ENCODE measurements at regions not wholly inside any gene's neighbourhood (a gene's known extent, or its start where the extent isn't known, plus 50 kb on each side); places are given as distances from the start of the nearest gene placed in this dataset.
"Not testable (repeated sequence)": the region's sequence is repeated elsewhere in the genome, so short reads cannot be mapped to it uniquely, and the experiment has no call there.

DNA sequence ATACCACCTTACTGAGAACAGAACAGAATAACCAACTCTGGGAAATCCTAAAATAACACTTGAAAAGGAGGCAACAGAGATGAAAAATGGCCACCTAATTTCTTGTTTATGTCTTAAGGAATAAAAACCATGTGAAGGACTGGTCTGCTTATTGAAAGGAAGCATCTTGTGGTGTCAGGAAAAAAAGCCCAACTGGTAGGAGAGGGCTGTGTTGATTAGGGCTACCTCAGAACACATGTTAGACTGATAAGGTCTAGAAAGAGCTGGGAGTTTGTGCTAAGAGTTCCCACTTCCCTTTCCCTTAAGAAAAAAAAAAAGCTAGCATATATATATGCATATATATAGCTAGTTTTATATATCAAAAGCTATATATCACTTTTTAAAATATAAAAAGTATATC, 425.3 kb upstream of the BTBD3 start:
- no peak for DNase-seq (ENCODE audit: low read depth in 2 of 2)

DNA sequence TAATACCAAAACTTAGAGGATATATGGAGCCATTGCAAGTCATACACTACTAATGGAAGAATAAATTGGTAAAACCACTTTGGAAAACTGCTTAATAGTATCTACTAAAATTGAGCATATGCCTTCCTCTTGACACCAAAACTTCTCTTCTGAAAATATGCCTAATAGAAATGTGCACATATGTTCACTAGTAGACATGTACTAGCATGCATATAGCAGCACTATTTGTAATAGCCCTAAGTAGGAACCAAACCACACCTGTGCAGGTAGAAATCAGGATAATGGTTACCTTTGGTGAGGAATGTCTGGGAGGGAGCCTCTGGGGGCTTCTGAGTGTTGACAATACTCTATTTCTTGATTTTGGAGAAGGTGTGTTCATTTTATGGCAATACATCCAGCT, 424.8 kb upstream of the BTBD3 start:
- DNase-seq (ENCODE audit: low read depth in 2 of 2) = no peak

DNA sequence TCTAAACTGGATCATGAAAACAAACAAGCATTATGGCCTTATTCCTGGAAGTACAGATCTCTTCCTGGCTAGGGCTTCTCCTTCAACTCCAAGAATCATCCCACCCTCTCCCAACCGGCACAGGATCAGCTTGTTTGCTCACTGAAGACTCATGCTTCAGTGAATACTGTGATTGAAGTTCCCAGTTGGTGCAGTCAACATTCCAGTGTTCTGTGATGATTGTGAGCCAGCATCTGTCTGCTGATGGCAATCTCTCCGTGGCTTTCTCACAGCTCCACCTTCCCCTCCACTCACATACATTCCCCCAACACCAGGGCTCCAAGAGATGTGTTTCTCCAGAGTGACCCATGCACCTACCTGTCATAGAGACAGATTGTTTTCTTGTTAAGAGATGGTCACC, 421.3 kb upstream of the BTBD3 start:
- DNase-seq (ENCODE audit: low read depth in 2 of 2) = no peak

DNA sequence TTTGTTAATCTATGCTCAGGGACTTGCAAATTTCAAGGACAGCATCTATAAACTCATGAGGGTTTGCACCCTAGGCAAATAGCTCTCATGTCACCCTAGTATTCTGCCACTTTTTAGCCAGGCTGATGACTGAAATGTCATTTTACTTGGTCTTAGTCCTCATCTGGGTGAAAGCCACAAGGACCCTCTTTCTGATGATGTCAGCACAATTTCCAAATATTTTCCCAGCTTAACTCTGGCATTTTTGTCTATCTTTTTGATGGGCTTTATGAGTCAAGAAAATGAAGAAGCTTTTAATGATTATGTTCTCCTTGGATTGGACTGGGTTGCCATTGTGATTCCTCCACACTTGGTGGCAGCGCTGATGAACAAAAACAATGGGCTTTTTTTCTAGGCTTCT, 420.1 kb upstream of the BTBD3 start:
- DNase-seq (ENCODE audit: low read depth in 2 of 2) = no peak

DNA sequence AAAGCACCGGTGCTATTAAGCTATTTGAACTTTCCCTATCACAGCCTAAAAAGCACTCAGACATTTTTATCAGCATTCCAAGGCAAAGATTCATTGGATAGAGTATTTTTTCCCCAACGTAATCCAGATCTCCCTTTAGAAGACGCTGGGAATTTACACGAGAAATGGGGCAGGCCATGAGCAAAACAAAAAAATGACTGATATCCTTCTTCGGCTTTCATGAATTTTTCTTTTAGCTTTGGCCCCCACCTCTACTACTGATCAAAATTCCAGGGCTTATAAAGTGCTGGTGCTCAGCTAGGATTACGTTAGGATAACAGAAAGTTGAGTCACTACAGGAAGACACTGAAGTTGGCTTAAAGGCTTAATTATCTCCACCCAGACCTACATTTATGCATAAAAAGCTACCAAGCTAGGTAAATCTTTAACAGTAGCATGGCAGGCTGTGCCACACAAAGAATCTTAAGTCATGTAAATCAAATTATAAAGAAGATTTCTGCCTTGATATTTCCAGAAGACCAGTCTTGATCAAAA, 418.5 kb upstream of the BTBD3 start:
- DNase-seq (ENCODE audit: low read depth in 2 of 2) = no peak

DNA sequence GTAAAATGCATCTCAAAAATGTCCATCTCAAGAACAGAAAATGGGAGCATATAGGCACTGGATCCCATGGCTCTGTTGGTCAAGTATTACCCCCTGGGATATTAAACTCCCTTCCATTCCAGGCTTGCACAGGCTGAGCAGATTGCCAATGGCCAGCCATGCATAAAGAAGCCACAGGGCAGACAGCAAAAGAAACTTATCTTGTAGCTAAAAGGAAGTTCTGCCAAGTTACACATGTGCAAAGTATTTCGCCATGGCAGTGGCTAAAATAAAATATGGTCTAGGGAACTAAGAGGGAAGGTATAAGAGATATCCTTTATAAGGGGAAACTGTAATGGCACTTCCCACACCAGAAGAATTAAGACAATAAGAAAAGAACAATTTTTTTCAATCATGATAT, 415.6 kb upstream of the BTBD3 start:
- no peak for DNase-seq (ENCODE audit: low read depth in 2 of 2)

DNA sequence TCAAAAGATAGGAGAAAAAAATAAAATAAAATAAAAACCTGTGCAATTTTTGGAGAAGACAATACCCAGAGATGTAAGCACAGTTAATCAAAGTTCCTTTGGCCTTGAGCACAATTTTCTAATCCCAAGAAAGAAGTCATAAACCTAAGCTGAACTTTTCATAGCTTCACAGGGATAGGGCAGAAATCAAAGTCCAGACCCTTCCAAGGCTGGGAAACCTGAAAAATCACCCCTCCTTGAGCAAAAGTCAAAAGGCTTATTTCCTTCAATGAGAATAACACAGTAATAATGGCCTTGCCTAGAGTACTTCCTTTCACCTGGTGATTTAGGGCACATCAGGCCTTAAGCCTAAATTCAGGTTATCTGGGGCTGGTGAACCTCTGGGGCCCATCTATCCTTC, 415.0 kb upstream of the BTBD3 start:
- DNase-seq (ENCODE audit: low read depth in 2 of 2) = no peak

DNA sequence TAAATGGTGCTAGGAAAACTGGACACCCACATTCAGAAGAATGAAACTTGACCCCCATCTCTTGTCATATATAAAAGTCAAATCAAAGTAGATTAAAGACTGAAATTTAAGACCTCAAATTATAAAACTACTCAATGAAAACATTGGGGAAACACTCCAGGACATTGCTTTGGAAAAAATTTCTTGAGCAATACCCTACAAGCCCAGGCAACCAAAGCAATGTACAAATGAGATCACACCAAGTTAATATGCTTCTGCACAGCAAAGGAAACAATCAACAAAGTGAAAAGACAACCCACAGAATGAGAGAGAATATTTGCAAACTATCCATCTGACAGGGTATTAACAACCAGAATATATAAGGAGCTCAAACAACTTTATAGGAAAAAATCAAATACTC, 407.9 kb upstream of the BTBD3 start:
- no peak for DNase-seq (ENCODE audit: low read depth in 2 of 2)

DNA sequence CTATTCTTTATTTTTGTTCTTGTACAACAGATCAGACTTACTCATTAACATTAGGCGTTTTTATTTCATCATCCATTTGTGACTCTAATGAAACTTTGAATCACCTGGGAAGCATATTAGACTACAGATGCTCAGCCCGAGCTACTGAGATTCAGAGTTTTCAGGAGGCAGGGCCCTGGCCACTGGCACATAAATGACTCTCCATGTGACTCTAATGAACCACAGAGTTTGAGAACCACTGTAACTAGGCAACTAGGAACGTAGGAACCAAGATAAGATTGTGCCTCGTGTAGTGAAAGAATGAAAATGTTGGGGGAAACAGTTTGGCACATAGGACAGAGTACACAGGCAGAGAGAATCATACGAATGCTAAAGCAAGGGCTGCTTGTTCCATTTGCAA, 405.9 kb upstream of the BTBD3 start:
- DNase-seq (ENCODE audit: low read depth in 2 of 2) = no peak

DNA sequence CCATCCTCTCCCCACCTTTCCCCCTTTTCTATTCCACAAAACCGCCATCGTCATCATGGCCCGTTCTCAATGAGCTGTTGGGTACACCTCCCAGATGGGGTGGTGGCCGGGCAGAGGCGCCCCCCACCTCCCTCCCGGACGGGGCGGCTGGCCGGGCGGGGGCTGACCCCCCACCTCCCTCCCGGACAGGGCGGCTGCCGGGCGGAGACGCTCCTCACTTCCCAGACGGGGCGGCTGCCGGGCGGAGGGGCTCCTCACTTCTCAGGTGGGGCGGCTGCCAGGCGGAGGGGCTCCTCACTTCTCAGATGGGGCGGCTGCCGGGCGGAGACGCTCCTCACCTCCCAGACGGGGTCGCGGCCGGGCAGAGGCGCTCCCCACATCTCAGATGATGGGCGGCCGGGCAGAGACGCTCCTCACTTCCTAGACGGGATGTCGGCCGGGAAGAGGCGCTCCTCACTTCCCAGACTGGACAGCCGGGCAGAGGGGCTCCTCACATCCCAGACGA, 404.4 kb upstream of the BTBD3 start:
- DNase-seq (ENCODE audit: low read depth in 2 of 2) = not testable (repeated sequence)

DNA sequence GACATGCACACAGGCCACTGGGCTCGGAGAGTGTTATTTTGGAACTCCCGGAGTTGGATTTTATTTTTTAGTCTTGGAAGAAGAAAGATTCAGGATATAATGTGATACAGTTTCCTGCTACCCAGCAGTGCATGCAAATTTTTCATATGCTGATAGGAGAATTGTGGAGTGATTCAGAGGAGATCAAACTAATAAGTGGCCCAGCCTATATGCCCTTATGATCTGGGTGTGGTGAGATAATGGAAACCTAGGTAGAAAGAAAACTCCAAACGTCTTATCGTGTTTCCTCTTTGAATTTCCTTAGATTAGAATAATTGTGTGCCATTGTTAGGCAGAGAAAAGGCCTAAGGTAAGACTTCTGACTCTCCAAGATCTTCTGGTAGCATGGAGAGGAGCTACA, 401.2 kb upstream of the BTBD3 start:
- DNase-seq (ENCODE audit: low read depth in 2 of 2) = no peak

DNA sequence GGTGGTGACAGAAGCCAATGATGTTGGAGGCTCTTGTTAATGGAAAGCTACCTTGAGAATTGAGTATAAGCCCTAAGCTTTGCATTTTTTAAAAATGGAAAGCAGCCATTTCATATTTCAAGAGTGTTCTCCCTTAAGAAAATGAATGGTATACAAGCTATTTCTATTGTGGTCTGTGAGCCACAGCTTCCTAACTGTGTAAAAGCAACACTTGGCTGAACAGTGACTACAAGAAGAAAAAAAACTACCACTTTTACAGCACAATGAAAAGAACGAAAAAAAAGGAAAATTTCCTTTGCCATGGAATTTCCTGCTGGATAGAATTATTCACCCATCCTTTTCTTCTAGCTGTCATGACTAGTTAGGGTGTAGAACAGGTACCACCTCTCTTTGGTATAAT, 397.1 kb upstream of the BTBD3 start:
- no peak for DNase-seq (ENCODE audit: low read depth in 2 of 2)

DNA sequence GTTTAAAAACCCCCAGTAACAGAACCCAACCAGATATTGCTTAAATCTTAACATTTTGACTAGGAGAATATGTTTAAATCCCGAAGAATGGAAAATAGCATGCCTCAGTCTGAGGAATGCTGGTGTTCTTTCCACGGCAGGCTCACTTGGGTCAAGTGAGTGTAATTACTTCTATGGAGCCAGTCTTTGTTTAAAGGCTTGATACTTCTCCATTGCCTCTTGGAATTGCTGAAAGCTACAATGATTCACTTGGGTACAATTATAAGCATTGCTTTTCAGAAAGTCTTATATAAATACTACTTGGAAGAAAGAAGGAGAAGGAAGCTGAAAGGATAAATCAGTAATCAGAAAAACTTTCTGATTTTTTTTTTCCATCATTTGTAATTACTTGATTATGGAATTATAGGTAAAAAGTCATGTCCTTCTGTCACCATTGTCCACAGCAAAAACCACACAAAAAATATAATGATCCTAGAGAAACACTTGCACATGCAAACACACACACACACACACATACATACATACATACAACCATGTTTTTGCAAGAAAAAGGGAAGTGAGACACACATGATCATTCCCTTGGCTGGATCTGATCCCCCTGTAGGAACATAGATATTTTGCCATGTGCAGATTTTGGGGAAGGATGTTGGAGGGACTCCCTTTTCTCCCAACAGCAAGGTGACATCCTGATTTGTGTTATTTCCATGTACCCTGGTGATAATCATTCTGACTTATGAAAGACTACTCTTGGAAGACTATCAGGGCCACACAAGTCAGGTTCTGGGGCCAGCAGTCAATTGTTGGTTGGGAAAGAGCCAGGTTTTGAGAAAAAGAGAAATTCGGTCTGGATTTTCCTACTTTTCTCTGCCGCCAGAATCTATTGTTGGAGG, 396.0 kb upstream of the BTBD3 start:
- no peak for DNase-seq (ENCODE audit: low read depth in 2 of 2)

DNA sequence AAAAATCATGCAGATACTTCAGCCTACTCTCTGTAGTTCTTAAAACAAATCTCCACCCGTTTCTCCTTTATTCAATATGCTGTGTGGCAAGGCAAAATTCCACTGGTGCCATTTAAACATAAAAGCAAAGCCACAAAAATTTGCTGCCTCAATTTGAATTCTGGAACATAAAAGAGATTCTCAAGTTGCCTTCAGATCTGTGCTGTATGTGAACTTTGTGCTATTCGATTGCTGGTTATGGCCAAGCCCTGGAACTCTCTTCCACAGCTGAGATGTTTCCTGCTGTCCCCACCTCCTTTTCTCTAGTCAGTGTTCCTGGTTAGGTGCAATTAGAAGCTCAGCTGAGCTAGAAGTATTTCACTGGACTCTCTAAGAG, 395.3 kb upstream of the BTBD3 start:
- no peak for DNase-seq (ENCODE audit: low read depth in 2 of 2)

DNA sequence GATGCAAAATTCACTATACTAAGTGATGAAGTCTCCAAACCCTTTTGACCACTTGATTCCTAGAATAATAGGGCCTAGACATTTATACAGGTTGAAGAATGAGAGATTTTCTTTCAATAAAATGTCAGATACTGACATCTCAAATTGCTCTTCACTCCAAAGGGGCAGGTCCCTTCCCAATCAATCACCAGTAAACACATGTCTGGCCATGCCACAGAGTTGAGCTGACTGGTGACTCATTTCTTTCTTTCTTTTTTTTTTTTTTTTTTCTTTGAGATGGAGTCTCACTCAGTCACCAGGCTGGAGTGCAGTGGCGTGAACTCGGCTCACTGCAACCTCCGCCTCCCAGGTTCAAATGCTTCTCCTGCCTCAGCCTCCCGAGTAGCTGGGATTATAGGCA, 388.6 kb upstream of the BTBD3 start:
- DNase-seq (ENCODE audit: low read depth in 2 of 2) = no peak

DNA sequence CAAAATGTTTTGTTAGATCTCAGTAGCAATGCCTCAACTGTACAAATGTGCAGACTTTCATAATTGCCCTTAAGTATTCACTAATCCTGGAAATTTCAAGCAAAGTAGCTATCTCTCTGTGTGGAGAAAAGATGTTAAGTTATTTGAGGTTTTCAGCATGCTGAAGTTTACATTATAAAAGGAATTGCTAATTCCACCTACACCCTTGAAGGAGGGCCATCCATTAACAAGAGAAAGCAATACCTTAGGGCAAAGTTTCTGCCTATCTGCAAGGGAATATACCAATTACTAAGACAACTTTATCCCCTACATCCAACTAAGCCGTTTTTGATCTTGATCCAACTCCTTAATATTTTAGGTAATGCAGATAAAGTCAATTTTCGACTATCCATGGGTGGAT, 380.7 kb upstream of the BTBD3 start:
- no peak for DNase-seq (ENCODE audit: low read depth in 2 of 2)

DNA sequence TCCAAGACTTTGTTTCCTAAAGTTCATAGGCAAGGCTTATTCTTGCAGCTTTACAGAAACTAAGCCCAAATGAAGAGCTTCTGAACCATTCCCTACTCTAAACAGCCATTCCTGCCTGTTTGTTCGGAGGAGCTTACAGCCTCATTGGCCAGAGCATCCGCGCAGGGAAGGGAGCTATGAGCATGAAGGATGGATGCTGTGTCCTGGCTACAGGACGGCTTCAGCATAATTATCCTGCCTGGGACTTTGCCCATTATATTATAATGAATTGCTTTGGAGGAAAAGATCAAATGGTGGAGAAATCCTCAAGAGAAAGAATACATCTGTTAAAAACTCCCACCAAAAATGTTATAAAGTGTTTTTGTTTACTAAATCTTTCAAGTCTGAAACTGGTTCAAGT, 378.2 kb upstream of the BTBD3 start:
- no peak for DNase-seq (ENCODE audit: low read depth in 2 of 2)

DNA sequence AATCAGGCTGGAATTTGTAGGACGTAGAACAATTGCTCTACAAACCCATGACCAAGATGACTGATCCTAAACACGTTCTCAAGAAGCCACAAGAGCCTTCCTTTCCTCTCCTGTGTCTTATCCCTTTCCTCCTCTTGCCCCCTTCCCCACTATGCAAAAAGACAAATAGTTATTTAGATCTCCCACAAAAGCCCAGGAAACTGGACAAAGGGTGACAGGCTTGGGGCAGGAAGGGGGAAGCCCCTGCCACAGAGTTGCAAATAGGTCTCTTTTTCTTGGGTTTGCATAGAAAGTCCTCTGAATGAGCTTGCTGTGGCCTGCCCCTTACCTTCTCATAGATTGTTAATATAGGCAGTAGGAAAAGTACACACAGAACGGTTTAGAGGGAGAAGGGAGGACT, 377.1 kb upstream of the BTBD3 start:
- DNase-seq (ENCODE audit: low read depth in 2 of 2) = no peak

DNA sequence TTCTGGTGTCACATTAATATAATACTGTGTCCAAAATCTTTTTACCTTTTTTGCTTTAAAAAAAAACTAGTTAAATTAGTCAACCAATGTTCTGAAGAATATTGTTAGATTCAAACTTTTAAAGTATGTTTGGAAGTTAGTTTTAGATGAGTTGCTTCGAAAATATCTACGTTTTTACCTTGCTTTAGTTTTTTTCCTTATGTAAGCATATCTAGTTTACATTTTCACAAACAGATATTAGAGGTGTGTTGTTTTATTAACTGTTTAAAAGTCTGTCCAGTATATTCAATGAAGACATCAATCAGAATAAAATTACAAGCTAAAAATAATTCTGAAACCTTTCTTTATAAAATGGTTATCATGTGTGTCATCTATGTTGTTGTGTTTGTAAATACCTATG, 375.0 kb upstream of the BTBD3 start:
- no peak for DNase-seq (ENCODE audit: low read depth in 2 of 2)

DNA sequence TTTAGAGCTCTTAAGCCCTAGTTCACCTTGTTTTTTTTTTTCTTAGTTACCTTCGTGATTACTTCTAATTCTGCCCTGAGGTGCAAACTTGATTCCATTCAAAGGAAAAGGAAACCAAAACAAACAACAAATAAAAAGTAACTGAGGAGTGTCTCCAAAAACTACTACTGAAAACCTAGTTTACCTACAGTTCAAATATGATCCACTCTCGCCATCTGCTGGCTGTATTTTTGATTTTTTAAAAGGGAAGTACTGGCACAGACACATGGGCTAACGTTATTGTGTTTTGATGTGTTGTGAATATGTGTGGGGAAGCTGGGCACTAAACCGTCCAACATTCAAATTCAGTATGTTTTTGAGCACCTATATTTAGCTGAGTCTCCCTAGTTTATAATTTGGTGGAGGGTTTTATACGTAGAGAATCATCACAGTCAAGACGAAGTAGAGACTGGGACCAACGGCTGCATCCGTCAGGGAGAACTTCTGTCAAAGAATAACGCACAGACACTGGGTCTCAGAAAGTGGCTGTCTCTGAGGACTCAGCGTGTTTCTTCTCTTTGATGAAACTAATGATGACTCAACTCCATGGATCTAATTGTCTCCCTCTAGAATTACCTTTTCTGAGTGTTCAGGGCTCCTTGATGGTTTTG, 373.5 kb upstream of the BTBD3 start:
- peak; percentile 65 to 72 for DNase-seq (ENCODE audit: low read depth in 2 of 2)

DNA sequence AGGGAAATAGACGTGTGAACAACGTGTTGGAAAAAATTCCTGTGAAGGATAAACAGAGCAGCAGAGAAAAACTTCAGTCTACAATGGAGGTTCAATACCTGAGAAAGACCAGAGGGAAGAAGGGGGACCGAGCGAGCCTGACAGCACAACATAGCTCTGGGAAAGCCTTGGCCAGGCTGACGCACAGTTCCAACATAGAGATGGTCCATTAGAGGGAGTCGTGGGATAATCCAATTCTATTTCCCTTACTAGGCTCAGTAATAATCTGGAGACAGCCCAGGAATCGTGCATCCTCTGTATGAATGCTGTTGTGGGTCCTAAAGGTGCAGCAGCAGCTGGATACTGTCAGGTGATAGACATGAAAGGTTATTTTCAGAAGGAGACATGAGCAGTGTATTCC, 370.8 kb upstream of the BTBD3 start:
- DNase-seq (ENCODE audit: low read depth in 2 of 2) = no peak

DNA sequence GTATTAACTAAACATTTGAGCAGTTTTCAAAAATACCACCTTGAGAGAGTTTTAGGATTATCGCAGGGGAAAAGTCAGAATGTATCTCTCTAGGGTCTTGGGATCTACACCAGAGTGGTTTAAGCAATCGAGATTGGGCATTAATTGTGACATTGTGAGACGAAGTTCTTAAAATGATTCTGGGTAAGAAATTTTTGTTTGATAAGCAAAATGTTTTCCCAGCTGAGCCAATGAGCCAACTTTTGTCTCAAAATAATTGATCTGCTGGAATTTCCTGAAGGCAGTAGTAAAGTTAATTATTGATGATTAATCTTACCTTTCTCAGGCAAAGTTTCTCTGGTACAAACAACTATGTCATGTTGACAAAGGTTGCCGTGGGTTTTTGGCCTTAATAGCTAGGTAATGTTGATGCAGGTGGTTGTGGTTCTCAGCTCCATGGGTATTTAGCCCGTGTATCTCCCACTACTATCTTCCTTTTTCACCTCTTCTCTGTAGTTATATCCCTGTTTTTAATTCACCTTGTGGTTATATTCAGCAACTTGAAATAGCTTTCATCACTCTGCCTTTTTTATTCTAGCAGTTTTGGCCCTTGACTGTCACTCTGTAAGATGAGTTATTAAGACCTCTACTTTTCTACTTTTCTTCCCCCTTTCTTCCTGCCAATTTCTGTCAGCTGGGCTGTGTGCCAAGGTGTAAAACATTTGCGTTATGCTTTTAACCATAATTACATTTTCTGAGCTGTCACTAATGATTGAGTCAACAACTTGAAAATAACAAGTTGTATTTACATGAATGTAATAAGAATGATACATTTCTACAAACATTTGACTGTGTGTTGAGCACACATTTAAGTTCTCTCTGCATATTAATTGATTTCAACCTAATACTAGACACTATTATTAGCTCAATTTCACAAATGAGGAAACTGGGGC, 368.3 kb upstream of the BTBD3 start:
- no peak for DNase-seq (ENCODE audit: low read depth in 2 of 2)
